A204.1 (cell line): ENCODE measurements at regions not wholly inside any gene's neighbourhood (a gene's known extent, or its start where the extent isn't known, plus 50 kb on each side); places are given as distances from the start of the nearest gene placed in this dataset.
A peak's percentile ranks its signal among the peaks of the same experiment; 100 is the strongest.

Source experiments
- FAIRE-seq: peaks from 2 replicates; lab custom pipeline; 2012; peaks lifted over from hg19 to GRCh38; lab: Jason Lieb, UNC

GRCh38 chr7:49376817-49377375 is 396.5 kb upstream of the VWC2 start:
- FAIRE-seq: no peak

- no peak for FAIRE-seq
Measured at GRCh38 chr7:49386792-49387191, 386.6 kb upstream of the VWC2 start.

DNA sequence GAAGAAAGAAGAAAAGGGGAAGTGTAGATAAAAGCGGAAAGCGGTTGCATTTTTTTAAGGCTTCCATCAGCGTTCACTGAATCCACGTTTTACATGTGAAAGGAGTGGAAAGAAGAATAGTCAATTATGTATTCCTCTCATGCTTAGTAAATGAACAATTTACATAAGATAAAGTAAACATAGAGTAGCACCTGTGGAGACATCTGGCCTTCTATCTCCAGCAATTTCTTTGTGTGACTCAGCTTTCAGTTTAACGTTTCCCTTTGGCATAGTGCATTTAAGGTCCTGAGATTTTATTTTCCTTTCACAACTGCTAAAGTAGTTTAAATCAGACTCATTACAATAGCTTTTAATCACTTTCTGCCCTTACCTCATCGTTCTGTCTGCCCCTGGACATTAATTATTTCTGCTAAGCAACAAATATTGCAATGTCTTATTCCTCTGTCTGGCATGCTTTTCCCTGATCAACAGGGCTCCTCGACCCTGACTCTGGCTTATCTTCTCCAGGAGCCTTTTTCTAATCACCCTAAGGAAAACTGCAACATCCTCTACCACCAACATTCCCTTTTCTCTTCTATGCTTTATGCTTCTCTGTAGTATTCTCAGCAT is 383.5 kb upstream of the VWC2 start:
- no peak for FAIRE-seq

GRCh38 chr7:49396229-49396628 is 377.2 kb upstream of the VWC2 start:
- no peak for FAIRE-seq

DNA sequence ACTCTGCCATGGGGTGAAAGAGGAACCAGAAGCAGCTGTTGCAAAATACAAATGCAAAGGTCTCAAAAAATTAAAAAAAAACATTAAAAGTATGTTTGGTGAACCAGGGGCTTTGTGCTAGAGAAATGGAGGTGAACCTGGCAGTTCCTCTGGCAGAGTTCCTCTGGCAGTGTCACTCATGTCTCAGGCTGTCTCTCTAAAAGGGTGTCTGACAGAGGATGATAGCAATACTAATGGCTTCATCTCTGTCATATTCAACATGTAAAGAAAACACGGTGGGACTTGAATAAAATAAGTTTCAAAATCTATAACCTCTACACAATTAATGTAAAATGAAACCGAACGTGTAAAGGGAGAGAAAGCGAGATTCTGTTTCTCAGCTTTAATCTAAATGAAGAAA is 375.7 kb upstream of the VWC2 start:
- no peak for FAIRE-seq

DNA sequence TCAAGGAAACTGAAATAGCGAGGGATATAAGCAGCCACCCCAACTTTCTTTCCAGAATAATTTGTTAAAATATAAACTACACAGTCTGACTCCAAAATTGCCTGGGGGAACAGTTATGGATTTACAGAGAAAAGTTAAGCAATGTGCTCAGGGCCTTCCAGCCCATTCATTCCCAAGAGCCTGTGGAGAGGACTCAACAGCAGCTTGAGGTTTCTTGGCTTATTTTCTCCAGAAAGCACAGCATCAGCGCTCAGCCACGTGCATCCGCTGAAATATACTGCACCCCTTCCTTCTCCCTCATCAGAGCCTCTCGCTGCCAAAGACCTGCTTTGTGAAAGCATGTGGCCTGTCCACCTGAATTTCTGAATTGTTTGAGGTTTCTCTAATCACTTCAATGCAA is 375.2 kb upstream of the VWC2 start:
- no peak for FAIRE-seq

- FAIRE-seq: no peak
Measured at GRCh38 chr7:49398746-49399145, 374.7 kb upstream of the VWC2 start.

- FAIRE-seq: no peak
Measured at GRCh38 chr7:49400891-49401550, 372.4 kb upstream of the VWC2 start.

DNA sequence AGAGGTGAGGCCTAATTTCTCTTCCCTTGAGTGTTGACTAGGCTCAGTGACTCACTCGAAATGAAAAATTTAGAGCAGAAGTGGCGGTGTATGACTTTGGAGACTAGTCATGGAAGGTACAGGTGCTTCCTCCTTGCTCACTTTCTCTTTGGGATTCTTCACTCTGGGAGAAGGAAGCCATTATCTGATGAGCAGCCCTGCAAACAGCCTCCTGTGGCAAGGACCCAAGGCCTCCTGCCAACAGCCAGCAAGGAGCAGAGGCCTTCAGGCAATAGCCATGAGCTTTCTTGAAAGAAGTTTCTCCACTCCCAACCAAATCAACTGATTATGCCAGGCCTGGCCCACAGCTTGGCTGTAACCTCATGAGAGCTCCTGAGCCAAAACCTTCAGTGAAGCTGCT is 369.6 kb upstream of the VWC2 start:
- no peak for FAIRE-seq

DNA sequence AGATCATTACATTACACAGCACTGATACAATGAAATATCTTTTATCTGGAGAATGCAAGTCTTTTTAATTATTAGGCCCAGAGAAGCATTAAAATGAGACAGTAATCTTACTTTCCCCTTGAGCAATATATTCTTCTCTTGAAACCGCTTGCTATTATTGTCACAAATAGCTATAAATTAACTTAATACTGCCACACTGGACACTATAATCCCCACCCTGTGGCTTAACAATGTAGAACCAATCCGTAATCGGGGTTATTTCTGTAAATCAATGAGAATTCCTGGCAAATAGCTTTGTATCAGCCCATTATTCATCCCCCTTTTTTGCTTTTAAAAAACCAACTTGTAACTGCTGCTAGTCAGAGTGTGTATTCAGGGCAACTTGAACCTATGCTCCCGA is 366.2 kb upstream of the VWC2 start:
- no peak for FAIRE-seq

DNA sequence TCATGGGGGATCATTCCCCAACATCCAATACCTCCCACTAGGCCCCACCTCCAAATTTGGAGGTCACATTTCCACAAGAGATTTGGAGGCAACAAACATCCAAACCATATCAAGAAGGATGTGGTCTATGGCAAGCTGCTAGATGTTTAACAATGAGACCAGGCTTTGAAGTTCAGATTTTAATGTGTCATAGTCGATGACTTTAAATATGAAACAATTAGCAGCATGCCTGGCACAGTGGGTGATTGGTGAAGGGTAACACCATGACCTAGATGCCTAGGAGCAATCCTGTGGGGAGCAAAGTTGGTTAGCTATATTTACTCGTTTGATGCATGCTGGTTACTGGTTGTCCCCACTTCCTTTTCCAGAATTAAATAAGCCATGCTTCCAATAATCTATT is 356.4 kb upstream of the VWC2 start:
- no peak for FAIRE-seq

- no peak for FAIRE-seq
Measured at GRCh38 chr7:49418963-49419362, 354.5 kb upstream of the VWC2 start.

DNA sequence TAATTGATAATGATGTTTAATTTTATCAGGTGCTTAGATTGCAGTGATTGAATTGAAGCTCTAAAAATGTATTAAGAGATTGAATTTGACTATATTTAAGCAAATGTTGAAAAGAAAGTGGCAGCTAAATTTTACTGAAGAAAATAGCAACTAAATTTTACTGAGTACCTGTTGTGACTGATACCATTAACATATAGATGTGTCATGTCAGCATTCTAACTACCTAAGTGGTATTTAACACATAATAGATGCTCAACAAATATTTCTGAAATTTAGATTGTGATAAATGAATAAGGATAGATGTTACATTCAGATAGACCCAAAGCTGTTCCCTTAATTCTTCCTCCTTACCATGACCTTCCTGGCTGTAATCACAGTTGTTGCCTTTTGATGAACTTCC is 350.9 kb upstream of the VWC2 start:
- FAIRE-seq: no peak

GRCh38 chr7:49424109-49424508 is 349.3 kb upstream of the VWC2 start:
- FAIRE-seq: peak; percentile 35

- FAIRE-seq: no peak
Measured at GRCh38 chr7:49425277-49425818, 348.1 kb upstream of the VWC2 start.

DNA sequence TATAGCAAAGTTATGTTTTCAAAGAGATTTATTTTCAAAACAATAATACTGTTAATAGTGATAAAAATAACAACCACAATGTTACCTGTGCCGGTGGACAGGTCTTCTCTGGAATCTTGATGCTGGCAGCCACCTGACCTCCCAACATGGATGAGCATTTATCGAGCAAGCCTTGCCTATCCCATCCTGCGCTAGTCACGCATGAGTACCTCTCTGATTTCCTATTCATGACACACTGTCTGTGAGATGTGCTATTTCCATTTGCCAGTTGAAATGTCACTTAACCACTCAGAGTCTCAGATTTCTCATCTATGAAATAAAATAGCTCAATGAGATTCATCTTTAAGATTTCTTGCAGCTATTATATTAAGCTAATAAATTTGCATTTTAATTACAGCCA is 341.2 kb upstream of the VWC2 start:
- no peak for FAIRE-seq

DNA sequence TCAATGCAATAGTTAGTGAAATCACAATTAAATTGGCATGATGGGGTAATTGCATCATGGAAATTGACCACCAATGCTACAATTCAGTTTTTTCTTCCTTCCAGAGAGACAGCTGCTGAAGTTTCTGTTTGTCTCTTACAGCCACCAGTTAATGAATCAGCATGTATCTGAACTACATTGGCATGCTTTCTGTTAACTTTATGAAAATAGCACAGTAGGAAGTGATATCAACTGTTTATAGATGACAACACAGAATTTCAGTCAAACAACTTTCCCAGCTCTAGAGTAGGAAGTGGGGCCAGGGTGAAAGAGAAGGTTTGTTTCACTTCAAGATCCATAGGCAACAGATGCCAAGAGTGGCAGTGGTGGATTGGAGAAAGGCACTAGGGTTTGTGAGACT is 339.6 kb upstream of the VWC2 start:
- no peak for FAIRE-seq

DNA sequence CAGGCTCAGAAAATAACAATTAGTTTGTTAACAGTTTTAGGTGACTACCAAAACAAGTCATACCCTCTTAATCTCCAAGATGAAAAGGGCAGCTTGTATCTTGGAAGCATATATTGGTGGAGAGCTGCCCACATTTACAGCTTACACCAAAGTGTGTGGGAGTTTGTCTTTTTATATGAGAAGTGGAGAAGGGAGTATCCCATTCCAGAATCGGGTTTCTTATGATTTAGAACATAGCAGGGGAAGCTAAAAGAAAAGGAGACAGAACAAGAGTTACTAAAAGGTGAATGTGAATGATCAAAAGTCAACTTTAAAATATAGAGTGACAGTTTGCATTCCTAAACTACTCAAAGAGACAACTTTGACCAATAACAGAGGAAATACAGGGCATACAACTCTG is 338.6 kb upstream of the VWC2 start:
- FAIRE-seq: no peak

GRCh38 chr7:49438281-49438680 is 335.2 kb upstream of the VWC2 start:
- no peak for FAIRE-seq

GRCh38 chr7:49443515-49443914 is 329.9 kb upstream of the VWC2 start:
- no peak for FAIRE-seq

- no peak for FAIRE-seq
Measured at GRCh38 chr7:49453486-49453885, 320.0 kb upstream of the VWC2 start.

GRCh38 chr7:49479441-49479840 is 294.0 kb upstream of the VWC2 start:
- FAIRE-seq: no peak

GRCh38 chr7:49479936-49480544 is 293.4 kb upstream of the VWC2 start:
- FAIRE-seq: no peak

GRCh38 chr7:49481075-49481474 is 292.4 kb upstream of the VWC2 start:
- no peak for FAIRE-seq
